ENCODE measurements at regions not wholly inside any gene's neighbourhood (a gene's known extent, or its start where the extent isn't known, plus 50 kb on each side); places are given as distances from the start of the nearest gene placed in this dataset.

GRCh38 chr2:18200771-18201170, 322.3 kb downstream of the KCNS3 start:
- Histone ChIP-seq H3K27ac (ENCODE audit: low read depth) (no peak overlapping the region), H3K27me3 (ENCODE audit: insufficient read depth) (no peaks in the 10 kb centered on the region), H2AFZ (no peak overlapping the region), H3F3A (replicated peaks; ENCODE audit: low read depth) (no peaks in the 10 kb centered on the region), H3K4me3 (no peak overlapping the region), H3K36me3 (ENCODE audit: insufficient read depth) (no peaks in the 10 kb centered on the region), H3K9me2 (ENCODE audit: insufficient read depth) (peaks cover 2% of the 10 kb centered on the region; the same call in 1 of the 2 replicates), H3K79me2 (replicated peaks; ENCODE audit: insufficient read depth) (no peaks in the 10 kb centered on the region), H3K4me1 (ENCODE audit: insufficient read depth) (peaks cover 12% of the 10 kb centered on the region; the same call in 1 of the 2 replicates), H3K4me2 (no peak overlapping the region), H4K20me1 (replicated peaks; ENCODE audit: insufficient read depth) (no peaks in the 10 kb centered on the region)
- H3K27ac Mint-ChIP-seq = no peak overlapping the region
- TF ChIP-seq EZH2 (IDR thresholded peaks at IDR 0.05; ENCODE audit: low read depth, unreplicated experiment) = no peak
- no peak for TF ChIP-seq CTCF (conservative IDR thresholded peaks at IDR 0.05; ENCODE audit: low read depth in 2 of 2)
- no peak for TF ChIP-seq STAT1 (IDR thresholded peaks at IDR 0.05; ENCODE audit: unreplicated experiment)
- no peak overlapping the region for H3K4me3 Mint-ChIP-seq
- no peaks in the 10 kb centered on the region for H3K9me3 Mint-ChIP-seq
- no peak for ATAC-seq
- H3K4me1 Mint-ChIP-seq = peaks cover 8% of the 10 kb centered on the region
- no peak for DNase-seq (ENCODE audit: low spot score)
- no peaks in the 10 kb centered on the region for H3K36me3 Mint-ChIP-seq (ENCODE audit: low read depth)
- H3K27me3 Mint-ChIP-seq (ENCODE audit: insufficient read depth, low read depth, poor library complexity) = no peaks in the 10 kb centered on the region

GRCh38 chr2:18198677-18199076, 320.2 kb downstream of the KCNS3 start:
- H4K20me1 ChIP-seq (replicated peaks; ENCODE audit: insufficient read depth) = no peaks in the 10 kb centered on the region
- H3K9me2 ChIP-seq (ENCODE audit: insufficient read depth) = peaks cover 2% of the 10 kb centered on the region; the same call in 1 of the 2 replicates
- no peak overlapping the region for H3K27ac ChIP-seq (ENCODE audit: low read depth)
- Mint-ChIP-seq H3K4me3 (no peak overlapping the region), H3K9me3 (no peaks in the 10 kb centered on the region), H3K36me3 (ENCODE audit: low read depth) (no peaks in the 10 kb centered on the region), H3K27ac (no peak overlapping the region), H3K4me1 (peaks cover 8% of the 10 kb centered on the region), H3K27me3 (ENCODE audit: insufficient read depth, low read depth, poor library complexity) (no peaks in the 10 kb centered on the region)
- no peak overlapping the region for H3K4me3 ChIP-seq
- ATAC-seq = no peak
- no peak overlapping the region for H2AFZ ChIP-seq
- H3K27me3 ChIP-seq (ENCODE audit: insufficient read depth) = no peaks in the 10 kb centered on the region
- no peak for DNase-seq (ENCODE audit: low spot score)
- H3F3A ChIP-seq (replicated peaks; ENCODE audit: low read depth) = no peaks in the 10 kb centered on the region
- no peaks in the 10 kb centered on the region for H3K36me3 ChIP-seq (ENCODE audit: insufficient read depth)
- 0 out of 2 replicates have a peak overlapping the region, but pooled peaks have one; percentile 39 for H3K4me2 ChIP-seq
- H3K79me2 ChIP-seq (replicated peaks; ENCODE audit: insufficient read depth) = no peaks in the 10 kb centered on the region
- H3K4me1 ChIP-seq (ENCODE audit: insufficient read depth) = peaks cover 12% of the 10 kb centered on the region; the same call in 1 of the 2 replicates
- TF ChIP-seq ZNF331 (CRISPR knock-in tag; IDR thresholded peaks at IDR 0.05; ENCODE audit: low read depth) (no peak), EZH2 (IDR thresholded peaks at IDR 0.05; ENCODE audit: low read depth, unreplicated experiment) (no peak), ETS1 (IDR thresholded peaks at IDR 0.05) (no peak), CREB1 (CRISPR knock-in tag; IDR thresholded peaks at IDR 0.05; ENCODE audit: low read depth) (no peak), REST (IDR thresholded peaks at IDR 0.05; ENCODE audit: unreplicated experiment) (no peak), ZNF114 (CRISPR knock-in tag; IDR thresholded peaks at IDR 0.05) (no peak), ZNF462 (CRISPR knock-in tag; IDR thresholded peaks at IDR 0.05) (no peak), POLR2AphosphoS5 (IDR thresholded peaks at IDR 0.05; ENCODE audit: low read depth) (no peak)
